ENCODE measurements at regions not wholly inside any gene's neighbourhood (a gene's known extent, or its start where the extent isn't known, plus 50 kb on each side); places are given as distances from the start of the nearest gene placed in this dataset.
"Not testable (repeated sequence)": the region's sequence is repeated elsewhere in the genome, so short reads cannot be mapped to it uniquely, and the experiment has no call there.

DNA sequence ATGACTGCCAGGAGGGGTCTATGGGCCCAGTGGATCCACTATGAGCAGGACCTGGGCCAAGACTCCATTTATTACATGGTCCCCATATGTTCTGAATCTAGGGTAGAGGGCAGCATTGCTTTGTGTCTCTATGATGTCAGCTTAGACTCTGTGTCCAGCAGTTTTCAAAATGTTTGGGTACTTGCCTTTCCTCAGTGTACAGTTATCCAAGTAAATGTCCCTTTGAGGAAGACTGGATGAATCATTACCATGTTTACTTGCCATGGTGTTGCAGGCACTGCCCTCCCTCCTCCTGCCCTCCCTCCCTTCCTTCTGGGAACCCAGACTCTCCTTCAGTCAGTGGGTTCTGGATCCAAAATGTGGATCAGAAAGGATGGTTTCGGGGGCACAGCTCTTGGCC is 108.6 kb downstream of the NRN1 start:
- intact Hi-C loops (cut with micrococcal nuclease) = no loop called here

GRCh38 chr6:5896476-5897200 is 110.1 kb downstream of the NRN1 start:
- intact Hi-C loops (cut with micrococcal nuclease) = no loop called here

DNA sequence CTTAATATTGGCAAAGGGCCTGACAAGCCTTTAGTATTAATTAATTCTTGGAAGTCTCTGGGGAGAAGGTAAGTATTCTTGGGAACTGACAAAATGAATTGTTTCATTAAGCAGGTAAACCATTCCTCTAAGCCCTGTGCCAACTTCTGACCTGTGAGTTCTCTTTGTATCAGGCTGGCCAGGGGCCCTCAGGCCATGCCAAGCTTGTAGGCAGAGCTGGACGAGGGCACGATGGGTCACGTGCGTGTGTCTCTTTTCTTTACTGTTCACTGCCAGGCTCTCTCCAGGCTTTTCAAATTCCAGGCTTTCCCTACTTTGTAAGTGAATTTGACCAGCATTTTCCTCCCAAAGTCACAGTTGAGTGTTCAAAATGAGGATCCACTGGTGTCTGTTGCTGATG is 112.4 kb downstream of the NRN1 start:
- intact Hi-C loops (cut with micrococcal nuclease) = loop anchor here (5.0 kb wide), 1 partner anchor 422 kb away; no protein-coding TSS in a partner anchor

- intact Hi-C loops (cut with micrococcal nuclease) = loop anchor here (5.0 kb wide), 1 partner anchor 421 kb away; no protein-coding TSS in a partner anchor
These were observed 113.4 kb downstream of the NRN1 start for GRCh38 chr6:5893295-5893694.

DNA sequence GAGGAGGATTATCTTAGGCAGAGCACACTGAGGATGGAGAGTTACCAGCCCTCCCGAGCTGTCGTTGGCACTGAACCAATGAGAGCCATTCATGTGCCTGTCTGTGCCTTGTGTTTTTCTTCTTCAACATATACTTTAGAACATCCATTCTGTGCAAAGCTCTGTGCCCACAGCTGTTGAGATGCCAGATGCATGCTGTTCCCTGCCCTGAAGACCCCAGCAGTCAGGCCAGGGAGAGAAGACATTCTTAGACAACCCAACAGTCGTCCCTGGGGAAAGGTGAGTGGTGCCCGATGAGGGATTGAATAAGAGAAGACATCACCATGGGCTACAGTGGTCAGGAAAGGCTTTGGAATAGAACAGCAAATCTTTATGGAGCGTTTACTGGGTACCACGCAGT is 114.1 kb downstream of the NRN1 start:
- intact Hi-C loops (cut with micrococcal nuclease) = loop anchor here (5.0 kb wide), 1 partner anchor 420 kb away; no protein-coding TSS in a partner anchor

DNA sequence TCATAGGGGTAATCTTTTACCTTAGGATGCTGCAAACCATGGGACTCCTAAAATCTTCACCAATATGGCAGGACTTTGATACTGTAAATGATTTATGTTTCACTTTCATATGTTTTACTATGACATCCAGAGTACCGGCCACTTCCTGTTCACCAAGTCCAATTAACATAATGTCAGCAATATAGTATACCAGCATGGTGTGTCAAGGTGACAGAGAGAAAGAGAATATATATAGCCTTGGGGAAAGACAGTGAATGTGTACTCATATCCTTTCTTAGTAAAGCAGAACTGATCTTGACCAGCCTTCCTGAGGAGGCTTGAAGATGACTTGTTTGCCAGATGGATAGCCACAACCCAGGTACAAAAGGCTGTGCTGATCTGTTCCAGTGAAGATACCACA is 127.9 kb downstream of the NRN1 start:
- intact Hi-C loops (cut with micrococcal nuclease) = no loop called here

DNA sequence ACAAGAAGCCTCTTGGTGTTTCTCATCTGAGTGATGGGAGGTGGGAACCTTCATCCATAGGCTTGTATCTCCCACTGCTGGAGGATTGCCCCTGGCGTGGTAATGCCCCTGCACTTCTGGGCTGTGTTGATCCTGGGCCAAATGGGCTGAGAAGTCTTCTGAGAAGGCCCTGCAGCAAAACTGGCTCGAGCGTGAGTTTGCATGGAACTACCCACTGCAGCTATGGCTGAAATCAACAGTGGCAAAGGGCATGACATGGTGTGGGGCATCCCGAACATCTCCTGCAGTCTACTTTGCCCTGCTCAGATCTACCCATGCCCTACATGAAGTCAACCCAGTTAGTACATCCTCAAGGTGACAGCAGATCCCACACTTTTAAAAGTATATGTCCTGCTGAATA is 130.6 kb downstream of the NRN1 start:
- intact Hi-C loops (cut with micrococcal nuclease) = no loop called here

DNA sequence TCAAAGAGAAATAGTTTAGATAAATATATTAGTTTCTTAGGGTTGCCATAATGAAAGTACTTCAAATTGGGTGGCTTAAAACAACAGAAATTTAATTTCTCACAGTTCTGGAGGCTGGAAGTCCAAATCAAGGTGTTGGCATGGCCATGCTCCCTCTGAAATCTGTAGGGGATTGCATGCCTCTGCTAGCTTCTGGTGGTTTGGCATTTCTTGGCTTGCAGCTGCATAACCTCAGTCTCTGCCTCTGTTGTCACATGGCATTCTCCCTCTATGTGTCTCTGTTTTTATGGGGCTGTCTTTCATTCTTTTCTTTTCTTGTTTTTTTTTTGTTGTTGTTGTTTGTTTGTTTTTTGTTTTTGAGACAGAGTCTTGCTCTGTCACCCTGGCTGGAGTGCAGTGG is 132.7 kb downstream of the NRN1 start:
- intact Hi-C loops (cut with micrococcal nuclease) = not testable (repeated sequence)

GRCh38 chr6:5871296-5871695 is 135.4 kb downstream of the NRN1 start:
- intact Hi-C loops (cut with micrococcal nuclease) = no loop called here

GRCh38 chr6:5869676-5870075 is 137.0 kb downstream of the NRN1 start:
- intact Hi-C loops (cut with micrococcal nuclease) = loop anchor here (5.0 kb wide), 2 partner anchors 57 to 133 kb away; no protein-coding TSS in a partner anchor

DNA sequence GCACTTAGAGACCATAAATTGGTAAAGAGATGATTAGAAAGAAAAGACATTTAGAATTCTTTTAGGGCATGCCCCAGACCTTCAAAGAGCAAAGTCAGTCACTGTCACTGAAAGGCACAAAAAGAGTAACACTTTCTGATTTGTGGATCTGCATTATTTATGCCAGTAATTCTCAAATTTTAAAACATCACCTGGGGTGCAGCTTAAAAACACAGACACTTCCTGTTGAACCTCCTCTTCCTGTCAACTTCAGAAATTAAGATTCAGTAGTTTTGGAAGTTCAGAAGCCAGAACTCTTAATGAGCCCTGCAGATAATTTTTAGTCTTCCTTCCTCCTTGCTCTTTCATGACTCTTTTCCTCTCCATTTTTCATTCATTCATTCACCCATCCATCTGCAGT is 137.5 kb downstream of the NRN1 start:
- intact Hi-C loops (cut with micrococcal nuclease) = loop anchor here (5.0 kb wide), 2 partner anchors 57 to 133 kb away; no protein-coding TSS in a partner anchor

DNA sequence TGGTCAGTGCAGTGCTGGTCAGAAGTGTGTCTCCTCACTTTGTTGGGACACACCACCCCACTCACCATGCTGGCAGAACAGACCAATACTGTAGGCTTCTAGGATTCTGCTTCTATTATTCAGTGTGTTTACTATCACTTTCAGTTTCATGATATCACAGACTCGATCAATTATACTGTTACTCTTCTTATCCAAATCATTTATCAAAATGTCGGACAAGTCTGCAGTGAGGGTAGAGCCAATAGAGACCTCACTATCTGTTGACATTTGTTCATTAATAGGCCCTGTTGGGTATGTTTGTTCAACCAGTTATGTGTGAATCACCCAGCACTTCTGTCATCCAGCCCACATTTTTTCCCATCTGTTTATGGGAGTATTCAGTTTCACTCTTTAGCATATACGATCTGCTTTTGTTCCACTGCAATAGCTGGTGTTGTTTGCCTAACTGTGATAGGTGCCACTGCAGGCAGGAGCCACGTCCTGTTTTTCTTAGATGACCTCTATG is 140.1 kb downstream of the NRN1 start:
- intact Hi-C loops (cut with micrococcal nuclease) = loop anchor here (1.0 to 5.0 kb wide), 3 partner anchors 15 to 136 kb away; no protein-coding TSS in a partner anchor

GRCh38 chr6:5865506-5866031 is 141.2 kb downstream of the NRN1 start:
- intact Hi-C loops (cut with micrococcal nuclease) = loop anchor here (1.0 to 5.0 kb wide), 3 partner anchors 14 to 137 kb away; no protein-coding TSS in a partner anchor

GRCh38 chr6:5860849-5861248 is 145.9 kb downstream of the NRN1 start:
- intact Hi-C loops (cut with micrococcal nuclease) = no loop called here

- intact Hi-C loops (cut with micrococcal nuclease) = no loop called here
These were observed 150.8 kb downstream of the NRN1 start for GRCh38 chr6:5855787-5856470.

DNA sequence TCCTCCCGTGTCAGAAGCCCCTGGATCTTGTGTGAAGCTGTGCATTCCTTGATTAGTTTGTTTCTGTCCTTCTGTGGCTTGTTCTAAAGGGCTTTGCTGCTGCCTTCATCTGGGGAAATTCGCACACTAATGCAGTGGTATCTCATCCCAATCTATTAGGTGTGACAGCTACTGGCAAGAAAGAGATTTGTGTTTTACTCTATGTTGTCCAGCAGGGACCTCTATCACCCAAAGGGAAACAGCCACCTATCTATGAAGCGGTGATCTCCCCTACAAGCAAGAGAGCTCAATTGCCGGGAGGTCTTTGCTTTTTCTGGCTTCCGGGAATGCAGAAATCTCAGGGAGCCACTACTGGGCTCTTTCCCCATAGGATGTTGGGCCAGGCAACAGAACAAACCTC is 151.8 kb downstream of the NRN1 start:
- intact Hi-C loops (cut with micrococcal nuclease) = no loop called here

GRCh38 chr6:5851261-5851757 is 155.4 kb downstream of the NRN1 start:
- intact Hi-C loops (cut with micrococcal nuclease) = loop anchor here (1.0 kb wide), 1 partner anchor 15 kb away; no protein-coding TSS in a partner anchor

DNA sequence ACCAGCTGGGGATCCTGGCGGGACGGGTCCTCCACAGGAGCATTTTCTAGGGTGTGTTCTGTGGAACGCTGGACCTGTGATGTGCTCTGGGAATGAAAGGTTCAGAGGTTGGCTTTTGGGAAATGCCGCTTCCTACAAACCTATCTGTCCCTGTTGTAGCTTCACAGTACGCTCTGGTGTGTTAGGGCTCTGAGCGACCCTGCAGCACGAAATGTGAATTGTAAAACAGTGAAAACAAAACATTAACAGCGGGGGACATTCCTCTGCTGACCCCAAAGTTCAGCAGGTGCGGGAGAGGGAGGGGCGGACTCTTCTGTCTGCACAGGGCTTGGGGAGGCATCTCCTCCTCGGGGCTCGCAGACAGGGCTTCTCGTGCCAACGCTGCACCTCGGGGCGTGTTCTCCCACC is 155.9 kb downstream of the NRN1 start:
- intact Hi-C loops (cut with micrococcal nuclease) = loop anchor here (1.0 kb wide), 1 partner anchor 15 kb away; no protein-coding TSS in a partner anchor

- intact Hi-C loops (cut with micrococcal nuclease) = no loop called here
These were observed 159.8 kb downstream of the NRN1 start for GRCh38 chr6:5846889-5847288.

GRCh38 chr6:5846335-5846734 is 160.4 kb downstream of the NRN1 start:
- intact Hi-C loops (cut with micrococcal nuclease) = no loop called here

DNA sequence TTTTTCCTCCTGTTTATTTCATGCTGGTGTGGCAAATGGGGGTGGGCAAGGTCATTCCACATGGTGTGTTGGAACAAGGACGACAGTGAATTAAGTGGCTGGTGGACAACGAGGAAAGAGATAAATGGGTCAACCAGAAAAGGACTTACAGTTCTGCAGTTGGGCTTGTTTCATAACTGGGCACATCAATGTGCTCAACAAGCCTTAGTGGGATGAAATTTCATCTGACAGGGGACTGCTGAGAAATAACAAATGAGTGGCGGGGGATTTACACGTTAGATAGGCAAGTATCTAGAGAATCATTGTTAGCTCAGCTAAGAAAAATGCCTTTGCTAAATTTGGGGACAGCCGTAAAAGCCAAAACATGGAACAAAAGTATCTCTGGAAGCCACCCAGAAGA is 163.6 kb downstream of the NRN1 start:
- intact Hi-C loops (cut with micrococcal nuclease) = no loop called here

Measured in T-helper 2 cell treated with Interferon-gamma antibody and Interleukin-4, amounts not matched to agents 100 ng/mL and 5 ng/mL, for 36 hours (primary cell).